Upper lobe of right lung (tissue), 1 donor: ENCODE measurements at regions not wholly inside any gene's neighbourhood (a gene's known extent, or its start where the extent isn't known, plus 50 kb on each side); places are given as distances from the start of the nearest gene placed in this dataset.
"Not testable (repeated sequence)": the region's sequence is repeated elsewhere in the genome, so short reads cannot be mapped to it uniquely, and the experiment has no call there.

ENCODE experiments used
- ATAC-seq: fragments of 200-7000 bp; cut with Tn5 transposase; one replicate; pipeline ENCODE4 v1.9.1; 2020; ENCODE audit warnings: mild to moderate bottlenecking, moderate library complexity
- DNase-seq: peaks from one replicate; pipeline ENCODE4 v3.0.0-alpha.2; 2020
- H3K27ac ChIP-seq: fragments of 200-600 bp; one replicate; pipeline ENCODE4 v1.8.0; 2022
- H3K27me3 ChIP-seq: fragments of 200-600 bp; one replicate; pipeline ENCODE4 v1.8.0; 2022; ENCODE audit warnings: mild to moderate bottlenecking
- H3K36me3 ChIP-seq: fragments of 200-600 bp; one replicate; pipeline ENCODE4 v1.8.0; 2022
- H3K4me1 ChIP-seq: fragments of 200-600 bp; one replicate; pipeline ENCODE4 v1.8.0; 2022
- H3K4me3 ChIP-seq: fragments of 200-600 bp; one replicate; pipeline ENCODE4 v1.8.0; 2022; ENCODE audit warnings: mild to moderate bottlenecking
- H3K9me3 ChIP-seq: fragments of 200-600 bp; one replicate; pipeline ENCODE4 v1.8.0; 2022
- CTCF ChIP-seq: fragments of 200-600 bp; IDR thresholded peaks from one replicate; pipeline ENCODE4 v1.8.0; 2022; ENCODE audit warnings: antibody characterized with exemption
- intact Hi-C: fragments of 100-400 bp; cut with DNase I; formaldehyde crosslinking; loops from one replicate; pipeline ENCODE4 v1.11.0; 2022
- donor health status: DM: no; HTN: yes; CAD: no; lungs with severe emphysema.

- H3K9me3 ChIP-seq = no peaks in the 10 kb centered on the region
- ATAC-seq = no peak
- no peak for TF ChIP-seq CTCF
- no peak overlapping the region for H3K27ac ChIP-seq
- H3K36me3 ChIP-seq = no peaks in the 10 kb centered on the region
- no peak overlapping the region for H3K4me3 ChIP-seq
- no peaks in the 10 kb centered on the region for H3K27me3 ChIP-seq
- intact Hi-C loops = no loop called here
- no peaks in the 10 kb centered on the region for H3K4me1 ChIP-seq
- no peak for DNase-seq
These were observed 534.8 kb upstream of the HTR2C start for GRCh38 chrX:114049063-114049462.

- no peak for DNase-seq
- no peaks in the 10 kb centered on the region for H3K9me3 ChIP-seq
These were observed 536.3 kb upstream of the HTR2C start for GRCh38 chrX:114047558-114047957.

GRCh38 chrX:114046695-114047279, 537.1 kb upstream of the HTR2C start:
- Histone ChIP-seq H3K36me3 (no peaks in the 10 kb centered on the region), H3K4me3 (no peak overlapping the region), H3K4me1 (no peaks in the 10 kb centered on the region), H3K27me3 (no peaks in the 10 kb centered on the region), H3K9me3 (no peaks in the 10 kb centered on the region), H3K27ac (no peak overlapping the region)
- intact Hi-C loops = no loop called here
- no peak for DNase-seq
- ATAC-seq = no peak
- TF ChIP-seq CTCF = no peak

More at GRCh38 chrX:114047558-114047957, 536.3 kb upstream of the HTR2C start:
- no peaks in the 10 kb centered on the region for H3K36me3 ChIP-seq
- H3K4me1 ChIP-seq = no peaks in the 10 kb centered on the region
- no peak overlapping the region for H3K4me3 ChIP-seq
- no peak overlapping the region for H3K27ac ChIP-seq
- no peak for ATAC-seq
- intact Hi-C loops = no loop called here
- TF ChIP-seq CTCF = no peak
- no peaks in the 10 kb centered on the region for H3K27me3 ChIP-seq

GRCh38 chrX:114041470-114041869, 542.4 kb upstream of the HTR2C start:
- ATAC-seq, H3K36me3 ChIP-seq: not testable (repeated sequence)

GRCh38 chrX:114040661-114041269, 543.1 kb upstream of the HTR2C start:
- ATAC-seq, H3K27me3 ChIP-seq, intact Hi-C loops, H3K36me3 ChIP-seq, DNase-seq, H3K4me1 ChIP-seq, H3K9me3 ChIP-seq, H3K27ac ChIP-seq, H3K4me3 ChIP-seq: not testable (repeated sequence)

More at GRCh38 chrX:114041470-114041869, 542.4 kb upstream of the HTR2C start:
- DNase-seq, H3K27ac ChIP-seq, H3K27me3 ChIP-seq, intact Hi-C loops, H3K4me1 ChIP-seq, H3K9me3 ChIP-seq, H3K4me3 ChIP-seq: not testable (repeated sequence)

GRCh38 chrX:114040111-114040510, 543.8 kb upstream of the HTR2C start:
- H3K27ac ChIP-seq, H3K36me3 ChIP-seq, H3K4me3 ChIP-seq, H3K9me3 ChIP-seq, H3K27me3 ChIP-seq, intact Hi-C loops, H3K4me1 ChIP-seq, DNase-seq, ATAC-seq: not testable (repeated sequence)

- no peak for TF ChIP-seq CTCF
- Histone ChIP-seq H3K27ac (no peak overlapping the region), H3K9me3 (no peaks in the 10 kb centered on the region), H3K27me3 (no peaks in the 10 kb centered on the region), H3K4me3 (no peak overlapping the region), H3K4me1 (no peaks in the 10 kb centered on the region), H3K36me3 (no peaks in the 10 kb centered on the region)
- no peak for ATAC-seq
- no peak for DNase-seq
- intact Hi-C loops = no loop called here
These were observed 545.5 kb upstream of the HTR2C start for GRCh38 chrX:114038358-114038757.
